GM18499 (cell line): ENCODE measurements at regions not wholly inside any gene's neighbourhood (a gene's known extent, or its start where the extent isn't known, plus 50 kb on each side); places are given as distances from the start of the nearest gene placed in this dataset.

Experiments
- ATAC-seq: cut with Tn5 transposase; IDR thresholded peaks from one replicate; pipeline ENCODE4 v1.9.1; 2021; ENCODE audit warnings: moderate number of reproducible peaks; ENCODE audit not compliant: insufficient read depth, unreplicated experiment

DNA sequence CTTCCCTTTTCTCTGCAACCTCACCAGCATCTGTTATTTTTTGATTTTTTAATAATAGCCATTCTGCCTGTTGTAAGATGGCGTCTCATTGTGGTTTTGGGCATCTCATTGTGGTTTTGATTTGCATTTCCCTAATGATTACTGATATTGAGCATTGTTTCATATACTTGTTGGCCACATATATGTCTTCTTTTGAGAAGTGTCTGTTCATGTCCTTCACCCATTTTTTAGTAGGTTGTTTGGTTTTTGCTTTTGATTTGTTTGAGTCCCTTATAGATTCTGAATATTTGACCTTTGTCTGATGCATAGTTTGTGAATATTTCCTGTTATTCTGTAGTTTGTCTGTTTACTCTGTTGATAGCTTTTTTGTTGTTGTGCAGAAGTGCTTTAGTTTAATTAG is 312.2 kb upstream of the TBC1D5 start:
- ATAC-seq, result no peak

DNA sequence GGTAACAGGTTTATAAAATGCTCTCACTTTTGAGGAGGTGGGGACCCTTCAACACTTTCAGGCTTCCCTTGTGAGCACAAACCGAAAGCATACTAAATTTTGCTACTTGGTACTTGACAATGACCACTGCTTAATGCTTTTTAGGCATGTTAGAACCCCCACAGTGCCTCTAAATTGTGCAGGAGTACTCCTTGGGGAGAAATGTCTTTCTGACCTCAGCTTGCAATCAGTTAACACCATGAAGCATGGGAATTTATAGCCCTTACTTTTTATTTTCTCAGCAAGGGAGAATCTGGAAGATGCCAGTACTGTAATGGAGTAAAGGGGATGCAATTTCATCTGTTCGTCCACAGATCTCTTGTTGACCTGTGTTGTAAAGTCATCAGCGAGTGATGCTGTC is 308.9 kb upstream of the TBC1D5 start:
- no peak for ATAC-seq

DNA sequence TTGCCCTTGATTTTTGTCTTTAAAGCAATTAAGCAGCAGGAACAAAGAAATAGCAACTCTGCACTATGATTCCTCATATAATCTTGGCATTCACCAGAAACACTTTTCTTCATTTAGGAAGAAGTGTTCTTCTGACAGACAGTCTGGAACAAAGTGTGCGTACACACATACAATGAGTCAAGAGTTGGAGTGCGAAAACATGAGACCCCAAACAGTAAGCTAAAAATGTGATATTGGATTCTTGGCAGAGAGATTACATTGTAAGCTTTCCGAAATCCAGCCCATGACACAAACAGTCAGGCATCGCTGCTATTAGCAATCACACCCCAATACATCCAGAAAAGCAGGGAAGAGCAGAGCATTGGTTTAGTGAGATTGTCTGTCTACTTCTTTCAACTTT is 306.7 kb upstream of the TBC1D5 start:
- no peak for ATAC-seq

DNA sequence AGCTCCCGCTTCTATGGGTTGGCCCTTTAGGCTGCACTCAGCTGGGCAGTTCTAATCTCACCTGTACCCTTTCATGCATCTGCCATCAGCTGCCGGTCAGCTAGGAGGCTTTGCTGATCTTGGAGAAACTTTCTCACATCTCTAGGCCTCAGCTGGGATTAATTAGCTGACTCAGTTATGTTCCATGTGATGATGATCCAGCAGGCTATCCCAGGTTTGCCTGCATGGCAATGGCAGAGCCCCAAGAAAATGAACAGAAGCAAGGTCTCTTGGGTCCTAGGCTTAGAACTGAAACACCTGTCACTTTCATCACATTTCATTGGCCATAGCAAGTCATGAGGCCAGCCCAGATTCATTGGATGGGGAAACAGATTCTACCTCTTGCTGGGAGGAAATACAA is 304.6 kb upstream of the TBC1D5 start:
- ATAC-seq, result no peak

DNA sequence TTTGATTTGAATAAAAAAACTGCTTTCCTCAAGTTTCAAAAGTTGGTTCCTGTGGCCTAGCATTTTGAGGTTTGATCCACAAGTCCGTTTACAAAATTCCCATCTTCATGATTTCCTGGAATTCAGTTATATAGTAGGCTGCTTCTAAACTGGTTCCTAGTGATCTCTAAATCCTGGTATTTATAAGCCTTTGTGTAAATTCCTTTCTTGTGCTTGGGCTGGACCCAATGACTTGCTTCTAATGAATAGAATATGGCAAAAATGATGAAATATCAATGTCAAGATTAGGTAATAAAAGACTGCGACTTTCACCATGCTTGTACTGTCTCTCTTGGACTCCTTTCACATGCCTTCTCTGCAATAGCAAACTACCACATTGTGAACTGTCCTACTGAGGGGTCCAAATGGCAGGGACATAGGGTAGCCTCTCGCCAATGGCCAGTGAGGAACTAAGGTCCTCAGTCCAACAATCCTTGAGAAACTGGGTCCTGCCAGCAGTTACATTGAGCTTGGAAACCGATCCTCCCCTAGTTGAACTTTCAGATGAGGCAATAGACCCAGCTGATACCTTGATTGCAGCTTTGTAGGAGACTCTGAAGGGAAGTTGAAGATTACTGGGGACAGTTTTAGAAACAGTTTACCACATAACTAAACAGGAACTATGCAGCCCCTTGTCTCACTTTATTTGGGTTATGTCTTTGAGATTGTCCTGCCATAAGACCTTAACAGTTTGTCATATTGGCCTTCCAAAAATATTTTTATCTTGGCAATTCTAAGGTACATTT is 303.9 kb upstream of the TBC1D5 start:
- ATAC-seq, result no peak

DNA sequence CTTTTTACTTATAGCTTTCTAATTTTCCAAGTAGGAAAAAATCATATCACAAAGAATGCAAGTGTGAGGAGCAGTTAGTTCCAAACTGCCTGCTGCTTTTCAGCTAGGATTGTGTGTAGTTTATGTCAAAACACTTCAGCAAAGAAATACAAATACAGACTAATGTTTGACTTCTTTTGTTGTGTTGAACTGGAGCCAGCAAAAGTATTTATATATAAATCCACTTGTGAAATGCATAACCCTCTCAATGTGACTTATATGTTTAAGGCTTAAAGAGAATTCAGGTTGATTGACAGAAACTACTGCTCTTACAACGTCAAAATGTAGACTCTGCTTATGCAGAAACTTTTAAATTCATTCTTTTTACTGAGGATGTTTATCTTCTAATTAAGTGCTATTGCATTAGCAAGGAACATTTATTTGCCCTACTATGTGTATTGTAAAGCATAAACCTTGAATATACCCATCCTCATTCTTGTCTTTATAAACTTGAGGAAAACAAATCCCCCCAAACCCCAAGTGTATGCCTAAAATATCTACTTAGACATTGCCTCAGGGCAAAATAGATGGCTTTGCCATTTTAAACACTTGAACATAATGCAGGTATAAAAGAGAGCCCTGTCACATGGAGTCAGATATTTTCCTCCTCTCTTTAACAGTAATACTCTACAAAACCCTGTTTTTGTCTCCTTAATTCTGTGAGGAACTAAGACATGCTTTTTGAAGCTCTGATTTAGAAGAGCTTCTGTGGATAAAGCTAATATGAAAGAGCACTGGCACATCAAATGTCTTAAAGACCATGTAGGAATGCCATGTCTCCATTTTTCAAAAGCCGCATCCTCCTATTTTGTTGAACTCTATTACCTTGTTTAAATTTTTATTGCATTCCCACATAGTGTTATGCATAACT is 302.8 kb upstream of the TBC1D5 start:
- ATAC-seq, result no peak

DNA sequence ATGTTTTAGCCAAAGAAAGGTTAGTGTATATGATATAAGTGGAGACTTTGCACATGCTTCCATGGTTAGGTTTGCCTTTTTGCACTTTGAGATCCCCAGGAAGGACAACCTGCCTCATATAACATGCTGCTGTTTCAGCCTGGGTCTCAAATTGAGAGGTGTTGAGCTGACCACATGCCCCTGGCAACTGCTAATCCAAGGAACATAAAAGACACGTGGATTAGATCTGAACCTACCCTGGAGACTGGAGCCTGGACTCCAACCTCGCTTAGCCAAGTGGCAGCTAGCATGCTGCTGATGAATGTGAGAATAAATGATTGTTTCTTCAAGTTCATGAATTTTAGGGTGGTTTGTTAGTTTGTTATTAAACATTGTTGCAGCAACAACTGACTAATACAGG is 301.8 kb upstream of the TBC1D5 start:
- no peak for ATAC-seq

DNA sequence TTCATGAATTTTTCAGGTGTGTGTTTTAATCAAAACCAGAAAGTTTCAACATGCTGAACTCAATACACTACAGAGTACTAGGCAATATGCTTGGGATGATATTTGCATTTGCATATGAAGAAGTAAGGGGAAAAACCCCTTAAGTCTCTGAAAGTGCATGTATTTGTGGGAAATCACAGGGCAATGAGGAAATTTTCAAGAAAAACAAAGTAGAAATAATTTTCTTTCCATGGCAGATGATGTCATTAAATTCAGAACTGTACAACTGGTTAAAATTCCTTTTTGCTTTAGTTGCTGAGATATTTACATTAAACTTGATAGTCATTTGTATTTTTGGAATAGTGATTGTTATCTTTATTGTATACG is 294.0 kb upstream of the TBC1D5 start:
- no peak for ATAC-seq

DNA sequence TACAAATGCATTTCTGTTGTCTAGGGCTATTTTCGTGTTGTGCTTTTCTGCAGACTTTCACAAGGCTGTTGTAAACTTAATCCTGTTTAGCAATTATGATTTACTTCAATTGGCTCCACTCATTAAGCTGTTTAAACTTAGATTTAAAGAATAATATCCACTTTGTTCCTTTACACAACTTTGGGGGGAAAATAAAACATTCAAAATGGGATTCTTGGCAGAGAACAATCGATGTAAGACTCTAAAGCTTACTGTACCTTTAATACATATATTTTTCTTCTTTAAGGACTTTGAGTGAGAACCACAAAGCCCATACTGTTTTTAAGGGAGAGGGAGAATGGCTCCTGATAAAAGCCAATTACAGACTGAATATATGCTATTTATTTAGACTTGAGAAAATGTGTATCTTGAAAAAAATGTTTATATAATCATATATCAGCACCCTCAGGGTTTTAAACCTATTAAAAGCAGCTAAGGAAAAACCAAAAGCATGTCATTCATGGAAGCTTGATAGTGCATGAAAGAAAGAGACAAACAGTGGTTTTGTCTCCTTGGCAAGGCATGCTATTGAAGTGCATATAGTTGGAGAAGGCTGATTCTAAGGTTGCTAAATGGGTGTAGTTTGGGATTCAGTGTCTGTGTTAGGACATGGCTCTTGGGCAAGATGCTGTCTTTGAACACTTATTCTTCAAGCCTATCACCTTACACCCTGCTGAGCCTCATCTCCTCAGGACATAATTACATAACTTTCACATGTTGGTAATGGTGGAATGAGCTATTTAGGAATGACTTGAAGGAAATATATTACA is 293.4 kb upstream of the TBC1D5 start:
- ATAC-seq, result no peak

DNA sequence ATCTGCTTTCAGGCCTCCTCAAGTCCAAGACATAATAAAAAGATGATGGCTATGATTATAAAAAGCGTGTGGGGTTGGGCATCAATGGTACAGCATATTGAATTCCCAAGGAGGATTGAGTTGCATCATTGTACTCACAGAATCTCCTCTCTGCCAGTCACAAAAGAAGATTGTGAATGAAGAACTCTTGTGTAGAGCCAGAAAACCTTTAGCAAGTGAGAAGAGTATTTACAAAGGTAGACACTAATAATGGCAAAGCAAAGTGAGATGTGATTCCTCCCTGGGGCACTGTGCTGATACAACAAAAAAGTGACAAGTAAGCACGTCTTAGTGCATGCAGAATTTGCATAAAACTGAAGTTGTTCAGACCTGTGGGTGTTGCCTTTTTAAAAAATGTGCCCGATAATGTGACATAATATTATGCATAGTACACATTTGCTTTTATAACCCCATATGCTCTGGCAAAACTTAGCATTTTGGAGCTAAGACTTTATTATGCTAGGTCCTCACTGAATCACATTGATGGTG is 291.2 kb upstream of the TBC1D5 start:
- ATAC-seq, result no peak

DNA sequence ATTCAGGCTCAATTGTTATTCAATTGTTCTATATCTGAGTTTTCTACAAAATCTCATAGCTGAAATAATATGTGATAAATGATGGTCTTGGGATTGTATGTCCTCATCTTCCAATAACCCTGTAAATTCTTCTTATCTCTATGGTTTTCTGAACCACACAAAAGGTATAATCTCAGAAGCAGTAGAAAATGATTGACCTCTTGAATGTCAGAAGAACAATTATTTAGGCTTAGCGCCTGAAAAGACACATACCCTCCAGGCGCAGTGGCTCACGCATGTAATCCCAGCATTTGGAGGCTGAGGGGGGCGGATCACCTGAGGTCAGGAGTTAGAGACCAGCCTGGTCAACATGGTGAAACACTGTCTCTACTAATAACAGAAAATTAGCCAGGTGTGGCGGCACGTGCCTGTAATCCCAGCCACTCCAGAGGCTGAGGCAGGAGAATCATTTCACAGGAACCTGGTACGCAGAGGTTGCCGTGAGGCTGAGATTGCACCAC is 288.0 kb upstream of the TBC1D5 start:
- ATAC-seq, result no peak

DNA sequence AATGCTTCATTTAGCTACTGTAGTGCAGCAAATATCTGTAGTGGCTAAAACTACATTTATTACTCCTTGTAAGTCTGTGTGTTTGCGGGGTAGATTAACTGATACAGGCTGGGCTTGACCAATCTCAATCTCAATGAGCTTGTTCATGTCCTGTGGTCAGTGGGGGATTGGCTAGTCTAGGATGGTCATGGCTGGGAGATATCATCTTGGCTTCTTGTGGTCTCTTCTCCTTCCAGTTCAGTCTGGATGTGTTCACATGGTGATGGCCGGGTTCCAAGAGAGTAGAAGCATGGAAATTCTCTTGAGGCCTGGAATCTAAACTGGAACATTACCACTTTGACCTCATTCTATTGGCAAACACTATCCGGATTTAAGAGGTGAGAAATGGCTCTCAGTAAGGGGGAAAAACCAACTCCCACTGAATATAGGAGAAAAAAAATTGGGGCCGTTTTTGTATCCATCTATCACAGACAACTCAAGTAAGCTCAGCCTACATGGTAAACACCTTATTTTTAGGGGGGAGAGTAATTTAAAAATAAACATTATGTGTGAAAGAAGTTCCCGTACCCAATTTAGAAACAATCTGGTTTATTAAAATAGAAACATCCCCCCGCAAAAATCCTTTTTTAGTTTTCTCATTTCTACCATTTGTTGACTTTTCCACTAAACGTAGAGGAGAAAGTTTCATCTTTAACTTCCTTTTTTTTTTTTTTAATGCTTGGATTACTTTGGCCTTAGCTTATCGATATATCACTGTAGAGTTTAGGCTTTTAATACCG is 284.9 kb upstream of the TBC1D5 start:
- no peak for ATAC-seq

DNA sequence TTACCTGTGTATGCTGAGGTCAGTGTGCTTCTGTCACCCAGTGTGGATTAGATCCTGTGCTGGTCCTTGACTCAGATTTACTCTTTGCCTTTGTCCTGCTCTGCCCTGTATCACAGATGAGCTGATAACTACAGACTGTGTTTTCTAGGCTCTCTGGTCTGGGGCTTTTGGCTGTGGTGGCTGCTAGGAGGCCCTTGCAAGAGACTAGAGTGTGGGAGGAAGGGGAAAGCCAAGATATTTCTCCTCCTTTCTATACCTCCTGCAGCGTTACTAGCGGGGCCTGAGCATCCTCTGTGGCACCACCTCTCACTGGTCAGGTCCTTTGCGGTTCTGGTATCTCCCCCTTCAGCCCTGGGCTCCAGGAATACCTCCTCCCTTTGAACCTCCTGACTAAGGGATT is 282.3 kb upstream of the TBC1D5 start:
- no peak for ATAC-seq

DNA sequence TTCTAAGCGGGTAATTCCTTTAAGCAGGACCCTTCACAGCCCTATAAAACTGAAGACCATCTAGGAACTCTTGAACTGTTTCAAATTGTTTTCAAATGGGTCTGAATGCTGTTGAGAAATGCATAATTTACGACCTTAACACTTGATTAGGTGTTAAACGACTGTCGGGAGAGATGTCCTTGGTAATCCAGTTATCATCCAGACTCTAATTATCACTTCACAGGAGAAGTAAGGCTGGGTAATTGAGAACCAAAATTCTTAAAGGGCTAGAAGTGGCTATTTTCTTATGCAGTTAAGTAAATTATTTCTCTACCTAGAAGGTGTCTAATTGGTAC is 276.7 kb upstream of the TBC1D5 start:
- ATAC-seq, result no peak

DNA sequence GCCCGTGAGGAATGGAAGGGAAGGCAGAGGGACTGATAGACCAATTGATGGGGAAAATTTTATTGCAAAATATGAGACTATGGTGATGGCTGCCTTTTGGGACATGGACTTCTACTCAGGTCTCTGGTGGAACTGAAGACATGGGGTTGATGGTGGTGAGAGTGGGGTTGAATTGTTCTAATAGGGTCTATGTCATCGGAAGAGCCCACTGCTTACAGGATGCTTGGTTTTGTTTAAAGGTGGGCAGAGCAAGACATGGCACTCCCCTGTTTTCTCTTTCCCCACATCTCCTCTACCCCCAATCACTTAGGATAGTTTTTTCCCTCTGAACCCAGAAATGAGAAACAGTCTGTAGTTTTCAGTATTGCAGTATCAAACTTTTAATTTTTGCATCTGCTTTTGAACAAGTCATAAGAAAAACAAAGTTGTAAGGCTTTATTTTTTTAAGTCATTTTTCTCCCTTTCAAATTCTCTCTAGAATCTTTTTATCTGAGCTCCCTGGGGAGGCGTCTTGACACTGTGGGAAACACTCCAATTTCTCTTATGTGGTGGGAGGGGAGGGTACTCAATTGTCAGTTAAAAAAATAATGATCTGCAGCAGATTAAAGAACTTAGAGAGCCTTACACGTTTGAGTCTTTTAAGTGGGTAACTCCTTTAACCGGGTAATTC is 276.2 kb upstream of the TBC1D5 start:
- no peak for ATAC-seq

DNA sequence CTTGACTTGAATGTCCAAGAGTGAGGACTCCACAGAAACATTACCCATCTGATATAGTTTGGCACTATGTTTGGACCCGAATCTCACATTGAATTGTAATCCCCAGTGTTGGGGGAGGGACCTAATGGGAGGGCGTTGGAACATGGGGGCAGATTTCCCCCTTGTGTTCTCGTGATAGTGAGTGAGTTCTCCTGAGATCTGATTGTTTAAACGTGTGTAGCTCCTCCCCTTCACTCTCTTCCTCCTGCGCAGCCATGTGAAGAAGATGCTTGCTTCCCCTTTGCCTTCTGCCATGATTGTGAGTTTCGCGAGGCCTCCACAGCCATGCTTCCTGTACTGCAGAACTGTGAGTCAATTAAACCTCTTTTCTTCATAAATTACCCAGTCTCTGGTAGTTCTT is 273.9 kb upstream of the TBC1D5 start:
- ATAC-seq, result no peak

DNA sequence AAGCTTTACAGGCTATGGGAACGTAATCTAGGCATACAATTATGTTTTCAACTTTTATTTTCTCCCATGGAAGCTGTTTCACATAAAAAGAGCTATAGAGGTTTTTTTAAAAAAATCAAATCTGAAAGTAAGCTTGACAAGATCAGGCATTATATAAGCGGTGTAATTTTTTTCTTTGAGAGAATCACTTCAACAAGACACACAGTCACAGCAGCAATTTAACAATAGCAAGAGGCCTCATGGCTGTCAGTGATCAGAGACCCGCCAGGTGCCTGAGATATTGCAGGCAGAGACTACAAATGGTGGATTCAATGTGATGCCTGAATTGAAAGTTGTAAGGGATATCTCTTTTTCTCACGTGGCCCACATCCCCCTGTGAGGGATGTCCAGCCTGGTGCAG is 270.5 kb upstream of the TBC1D5 start:
- no peak for ATAC-seq

DNA sequence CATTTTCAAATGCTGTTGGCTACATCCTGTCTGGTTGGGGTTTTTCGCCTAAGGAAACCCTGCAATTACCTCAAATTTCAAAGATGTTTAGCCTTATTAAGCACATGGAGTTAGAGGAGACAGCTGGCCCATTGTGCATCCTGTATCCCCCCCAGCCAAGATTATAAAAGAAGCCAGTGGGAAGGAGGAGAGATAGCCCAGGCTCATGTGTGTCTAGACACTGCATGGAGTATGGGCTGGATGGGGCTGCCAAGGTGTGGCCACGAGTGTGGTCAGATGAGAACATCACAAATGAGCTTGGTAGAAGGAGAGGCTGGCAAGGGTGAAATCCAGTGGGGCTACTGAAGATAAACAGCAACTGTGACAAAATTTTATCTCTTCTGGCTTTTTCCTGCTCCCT is 270.0 kb upstream of the TBC1D5 start:
- no peak for ATAC-seq

DNA sequence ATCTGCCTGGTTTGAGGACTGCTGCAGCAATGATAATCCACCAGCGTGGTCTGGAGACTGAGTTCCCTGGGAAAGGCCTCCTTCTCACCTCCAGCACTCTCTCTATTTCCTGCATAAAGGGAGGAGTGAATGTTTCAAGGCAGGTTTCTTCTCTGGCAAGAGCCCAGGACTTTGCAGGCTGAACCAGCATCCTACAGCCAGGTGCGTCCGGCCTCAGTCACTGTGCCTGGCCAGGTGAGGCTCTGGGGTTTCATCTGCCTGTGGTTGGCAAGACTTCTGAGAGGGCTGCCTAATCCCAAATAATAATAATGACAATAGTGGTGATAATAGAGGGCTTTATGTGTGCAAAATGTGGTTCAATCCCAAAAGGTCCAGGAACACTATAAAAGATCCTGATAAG is 269.0 kb upstream of the TBC1D5 start:
- ATAC-seq, result no peak
